NCI-H1048 (cell line): ENCODE measurements at regions not wholly inside any gene's neighbourhood (a gene's known extent, or its start where the extent isn't known, plus 50 kb on each side); places are given as distances from the start of the nearest gene placed in this dataset.

Source experiments
- DNase-seq: peaks from one replicate; lab custom pipeline; 2025; lab: John Stamatoyannopoulos, UW

DNA sequence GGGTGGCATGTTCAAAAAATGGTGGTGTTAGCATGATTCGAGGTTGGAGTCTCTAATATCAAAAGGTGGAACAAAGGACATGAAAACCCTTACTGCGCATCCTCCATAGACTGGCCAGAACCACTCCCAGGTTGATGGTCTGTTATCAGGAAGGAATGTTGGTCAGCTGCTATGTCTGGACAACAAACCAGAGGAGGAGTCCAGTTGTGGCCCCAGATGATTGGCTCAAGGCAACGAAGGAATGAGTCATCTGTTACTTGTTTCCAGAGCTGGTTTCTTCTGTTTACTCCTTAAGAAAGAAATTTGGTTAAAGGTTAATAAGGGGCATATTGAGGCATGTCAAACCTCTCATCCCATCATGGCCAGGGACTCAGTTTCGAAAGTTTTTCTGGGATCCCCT lies 56.8 kb upstream of the GRIA4 start:
- no peak for DNase-seq

DNA sequence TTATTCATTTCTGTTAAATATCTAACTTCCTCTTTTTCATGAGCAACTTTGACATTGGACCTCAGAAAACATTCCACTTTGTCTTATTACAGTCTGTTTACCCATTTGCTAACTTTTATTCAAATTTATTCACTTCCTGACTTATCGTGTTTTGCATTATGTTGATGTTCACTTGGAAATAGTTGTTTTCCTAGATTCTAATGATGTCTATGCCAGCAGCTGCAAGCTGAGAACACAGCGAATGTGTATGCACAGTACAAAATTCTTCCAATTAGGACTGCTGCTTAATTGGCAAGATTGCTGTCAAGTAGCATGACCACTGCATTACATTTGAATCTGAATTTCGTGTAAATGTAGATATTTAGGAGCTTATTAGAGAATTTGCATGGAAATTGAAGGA lies 61.5 kb upstream of the GRIA4 start:
- DNase-seq = no peak

DNA sequence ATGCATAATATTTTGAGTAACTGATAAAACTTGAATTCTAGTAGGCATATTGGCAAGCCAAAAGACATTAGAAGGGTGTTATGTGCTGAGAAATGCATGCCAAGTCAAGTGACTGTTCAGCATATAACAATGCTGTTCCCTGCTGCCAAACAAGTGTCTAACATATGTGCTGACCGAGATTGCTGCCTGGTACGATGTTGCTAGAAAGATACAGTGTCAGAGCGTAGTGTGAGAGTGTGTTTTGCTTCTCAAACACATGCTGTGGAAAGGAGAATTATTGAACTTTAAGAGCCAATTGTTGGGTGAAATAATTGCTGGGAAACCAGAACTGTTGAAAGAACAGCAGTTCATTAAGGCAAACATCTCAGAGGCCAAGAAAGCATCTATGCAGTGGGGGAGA lies 71.3 kb upstream of the GRIA4 start:
- DNase-seq = no peak

DNA sequence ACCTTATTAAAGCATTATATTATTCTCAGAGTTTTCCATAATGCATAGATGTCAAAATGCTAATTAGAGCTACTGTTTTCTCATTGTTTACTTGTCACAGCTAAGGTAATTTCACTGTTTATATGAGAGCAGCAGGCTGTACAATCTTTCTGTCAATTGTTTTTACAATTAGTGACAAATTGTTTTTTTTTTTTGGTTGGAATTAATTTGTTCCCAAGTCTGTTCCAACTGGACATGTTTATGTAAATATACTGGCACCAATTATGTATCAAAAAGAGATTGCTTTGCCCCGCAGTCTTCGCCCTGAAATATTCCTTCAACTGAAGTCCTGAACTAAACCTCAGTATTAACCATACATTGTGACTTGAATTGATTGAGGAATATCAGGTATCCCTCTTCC lies 72.3 kb upstream of the GRIA4 start:
- no peak for DNase-seq

DNA sequence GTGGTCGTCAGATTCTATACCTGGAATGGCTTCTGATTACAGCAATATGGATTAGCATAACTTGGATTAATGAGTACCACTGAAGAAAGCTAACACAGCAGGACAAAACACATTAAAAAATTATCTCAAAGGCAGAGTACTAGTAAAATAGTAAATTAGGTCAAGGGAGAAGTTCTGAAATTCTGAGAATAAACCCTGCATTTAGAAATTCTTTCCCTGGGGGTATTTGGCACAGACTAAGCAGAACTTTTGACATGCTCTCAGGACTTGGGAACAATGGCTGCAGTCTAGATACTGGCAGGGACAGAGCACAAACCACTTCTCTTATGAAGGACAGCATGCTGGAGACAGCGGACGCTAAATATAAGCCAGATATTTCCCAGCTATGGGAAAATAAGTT lies 85.6 kb upstream of the GRIA4 start:
- DNase-seq = no peak

DNA sequence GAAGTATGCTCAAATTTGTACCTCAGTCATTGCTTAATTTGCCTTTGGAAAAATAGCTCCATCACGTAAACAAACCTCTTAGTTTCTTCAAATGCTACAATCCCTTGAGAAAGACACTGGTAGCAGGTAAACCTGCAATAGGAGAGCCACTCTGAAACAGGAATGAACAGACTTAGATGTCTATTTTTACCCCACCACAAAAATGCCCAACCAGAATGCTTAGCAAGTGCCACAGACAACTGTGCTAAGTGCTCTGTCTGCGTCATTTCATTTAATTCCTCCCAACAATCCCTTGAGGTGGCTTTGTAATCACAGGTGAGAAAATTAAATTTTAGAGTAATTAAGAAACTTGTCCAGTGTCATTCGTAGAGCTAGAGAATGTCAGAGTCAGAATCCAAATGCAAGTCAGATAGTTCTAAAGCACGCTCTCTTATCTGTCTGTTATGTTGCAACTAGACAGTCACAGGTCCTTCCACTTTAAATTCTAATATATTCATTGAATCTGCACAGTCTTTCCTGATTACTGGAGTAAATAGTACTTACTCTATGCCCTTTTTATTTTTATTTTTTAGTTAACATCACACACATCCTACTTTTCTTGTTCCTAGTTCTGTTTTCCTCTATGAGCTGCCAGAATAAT lies 89.0 kb upstream of the GRIA4 start:
- no peak for DNase-seq

DNA sequence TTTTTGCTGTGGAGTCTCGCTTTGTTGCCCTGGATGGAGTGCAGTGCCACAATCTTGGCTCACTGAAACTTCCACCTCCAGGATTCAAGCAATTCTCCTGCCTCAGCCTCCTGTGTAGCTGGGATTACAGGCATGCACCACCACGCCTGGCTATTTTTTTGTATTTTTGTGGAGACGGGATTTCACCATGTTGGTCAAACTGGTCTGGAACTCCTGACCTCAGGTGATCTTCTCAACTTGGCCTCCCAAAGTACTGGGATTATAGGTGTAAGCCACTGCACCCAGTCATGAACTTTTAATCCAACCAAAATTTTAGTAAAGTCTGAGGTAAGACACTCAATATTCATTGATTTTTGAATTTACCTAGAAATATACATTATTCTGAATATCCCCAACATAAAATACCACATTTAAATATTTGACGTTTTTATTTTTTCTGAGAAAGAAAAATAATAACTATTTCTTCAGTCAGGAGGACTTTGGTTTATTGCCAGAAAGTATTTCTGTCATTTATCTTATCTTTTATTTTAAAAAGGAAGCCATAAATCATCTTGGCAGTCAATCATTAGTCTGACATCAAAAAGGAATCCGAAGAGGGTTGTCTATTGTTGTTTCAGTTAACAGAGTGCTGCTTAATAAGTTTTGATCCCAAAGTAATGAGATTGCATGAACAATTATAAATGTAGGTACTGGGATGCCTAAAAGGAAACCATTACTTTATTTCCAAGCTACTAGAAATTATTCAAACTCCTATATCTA lies 102.2 kb upstream of the GRIA4 start:
- no peak for DNase-seq

DNA sequence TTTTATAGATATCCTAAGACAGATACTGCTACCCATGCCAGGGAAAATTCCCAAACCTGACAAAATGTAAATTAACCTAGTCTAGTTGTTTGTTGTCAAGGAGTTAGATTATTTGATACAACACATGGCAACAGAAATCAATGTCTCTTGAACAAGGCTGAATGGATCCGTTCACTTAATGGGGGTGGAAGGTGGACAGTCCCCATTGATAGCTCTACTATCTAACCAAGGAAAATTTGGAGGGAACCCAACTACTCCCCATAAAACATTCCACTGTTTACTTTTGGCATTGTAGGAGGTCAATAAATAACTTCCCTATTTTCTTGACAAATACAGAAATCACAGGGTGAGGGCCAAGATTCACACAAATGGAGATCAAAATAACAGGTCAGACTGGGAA lies 117.9 kb upstream of the GRIA4 start:
- no peak for DNase-seq

DNA sequence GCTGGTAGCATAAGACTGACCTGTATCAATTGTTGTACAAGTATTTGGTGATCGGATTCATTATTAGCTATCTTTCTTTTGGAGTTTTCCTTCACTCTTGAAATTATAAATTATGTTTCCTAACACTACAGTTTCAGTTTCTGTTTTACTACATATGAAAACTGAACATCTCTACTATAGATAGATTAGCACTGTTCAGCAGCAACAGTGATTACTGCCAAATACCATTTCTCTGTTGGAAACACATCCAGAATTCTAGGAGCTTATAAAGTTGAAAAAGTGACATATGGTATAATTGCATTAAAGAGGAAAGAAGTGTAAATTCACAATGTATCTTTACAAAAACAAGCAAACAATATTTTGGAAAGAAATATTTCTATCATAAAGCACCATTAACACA lies 118.5 kb upstream of the GRIA4 start:
- no peak for DNase-seq

DNA sequence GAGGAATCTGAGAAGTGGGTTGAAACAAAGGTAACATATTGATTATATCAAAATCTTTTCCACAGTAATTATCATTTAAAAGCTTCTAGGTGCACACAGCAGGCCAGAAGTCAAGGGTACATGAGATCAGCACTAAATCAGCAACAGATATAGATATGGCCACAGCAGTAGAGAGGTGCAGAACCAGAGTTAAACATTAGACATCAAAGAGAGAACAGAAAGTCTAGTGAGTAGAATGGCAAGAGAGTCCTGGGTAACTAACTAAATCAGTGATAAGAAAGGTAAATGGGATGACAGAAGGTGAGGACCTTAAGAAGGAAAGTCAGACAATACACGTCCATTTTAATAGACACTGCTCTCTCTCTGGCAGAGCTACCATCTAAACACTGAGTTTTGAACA lies 119.5 kb upstream of the GRIA4 start:
- DNase-seq = no peak

DNA sequence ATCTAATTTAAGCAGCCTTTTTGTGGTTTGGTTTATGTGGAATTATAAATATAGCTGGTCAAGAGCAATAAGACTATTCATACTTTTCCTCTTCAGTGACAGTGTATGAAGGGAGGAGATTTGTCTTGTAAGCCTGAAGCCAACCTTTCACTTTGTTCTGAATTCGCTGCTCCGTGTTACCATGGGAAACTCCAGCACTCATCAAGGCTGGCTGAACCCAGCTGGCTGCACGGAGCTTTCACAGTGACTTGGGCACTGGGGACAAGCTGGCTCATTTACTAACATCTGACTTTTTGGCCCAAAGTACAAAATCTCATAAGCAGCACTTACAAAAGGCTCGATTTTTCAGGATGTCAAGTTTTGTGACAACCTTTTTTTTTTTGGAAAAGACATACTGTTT lies 120.4 kb upstream of the GRIA4 start:
- DNase-seq = no peak

DNA sequence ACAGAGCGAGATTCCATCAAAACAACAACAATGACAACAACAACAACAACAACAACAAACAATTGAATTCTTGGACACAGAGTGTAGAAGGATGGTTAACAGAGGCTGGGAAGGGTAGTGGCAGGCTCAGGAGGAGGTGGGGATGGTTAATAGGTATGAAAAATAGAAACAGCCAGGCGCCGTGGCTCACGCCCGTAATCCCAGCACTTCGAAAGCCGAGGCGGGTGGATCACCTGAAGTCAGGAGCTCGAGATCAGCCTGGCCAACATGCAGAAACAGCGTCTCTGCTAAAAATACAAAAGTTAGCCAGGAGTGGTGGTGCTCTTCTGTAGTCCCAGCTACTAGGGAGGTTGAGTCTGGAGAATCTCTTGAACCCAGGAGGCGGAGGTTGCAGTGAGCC lies 122.9 kb upstream of the GRIA4 start:
- no peak for DNase-seq

DNA sequence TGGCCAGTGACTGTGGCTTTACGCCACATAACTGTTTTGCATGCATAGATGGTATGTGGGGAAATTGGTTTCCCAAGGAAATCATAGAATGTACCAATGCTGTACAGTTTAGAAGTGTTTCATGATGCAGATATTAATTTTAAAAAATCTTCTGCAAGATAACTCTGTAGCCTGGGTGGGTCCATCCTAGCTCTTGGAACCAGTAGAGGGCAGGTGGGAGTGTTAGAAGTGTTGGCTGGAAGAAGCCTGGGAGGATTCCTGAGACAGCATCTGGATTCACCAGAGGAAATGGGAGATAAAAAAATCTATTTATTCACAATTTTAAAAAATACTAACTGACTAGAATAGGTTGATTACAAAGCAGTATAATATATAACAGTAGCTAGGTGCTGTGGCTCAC lies 139.9 kb upstream of the GRIA4 start:
- no peak for DNase-seq

DNA sequence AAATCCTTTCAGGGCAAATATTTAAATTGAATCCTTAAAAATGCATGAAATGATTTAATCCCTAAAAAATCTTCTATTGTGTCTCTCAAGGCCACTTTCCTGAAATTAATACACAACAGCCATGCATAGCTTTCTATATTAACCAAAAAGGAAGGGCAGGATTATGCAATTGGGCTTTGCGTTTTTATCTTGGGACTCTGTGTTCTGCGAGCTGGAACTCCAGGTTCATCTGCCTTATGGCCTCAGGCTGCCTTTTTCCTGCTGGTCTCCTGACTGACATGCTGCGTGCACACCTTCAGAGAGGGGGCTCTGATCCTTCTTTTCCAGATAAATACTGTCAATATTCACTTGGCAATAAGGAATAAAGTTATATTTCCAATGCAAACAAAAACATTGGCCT lies 141.7 kb upstream of the GRIA4 start:
- DNase-seq = no peak

DNA sequence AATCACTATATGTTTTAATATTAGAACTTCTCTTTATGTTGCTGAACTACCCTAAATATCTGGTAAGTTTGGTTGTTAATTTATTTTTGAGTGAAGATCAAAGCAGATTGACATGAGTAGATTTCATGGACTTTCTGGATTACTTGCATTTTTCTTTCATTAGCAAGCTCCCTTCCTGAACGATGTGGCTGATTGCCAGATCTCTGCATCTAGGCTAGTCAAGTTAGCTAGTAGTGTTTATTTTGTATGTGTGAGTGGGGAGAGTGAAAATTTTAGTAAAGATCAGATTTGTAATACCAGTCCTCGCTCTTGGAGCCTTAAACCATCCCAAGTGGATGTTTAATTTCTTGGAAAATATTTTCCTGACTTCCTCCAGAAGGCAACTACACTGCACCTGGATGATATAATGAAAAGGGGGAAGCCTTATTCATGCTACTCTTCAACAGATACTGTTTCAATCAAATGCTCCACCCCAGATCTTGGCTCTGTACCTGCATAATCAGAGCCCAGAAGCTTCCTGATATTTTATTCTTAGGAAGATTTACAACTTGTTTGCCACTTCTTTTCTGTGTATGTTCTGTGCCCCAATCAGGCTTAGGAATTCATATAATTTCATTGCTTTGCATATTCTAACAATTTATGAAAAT lies 143.2 kb upstream of the GRIA4 start:
- DNase-seq = peak; percentile 30

DNA sequence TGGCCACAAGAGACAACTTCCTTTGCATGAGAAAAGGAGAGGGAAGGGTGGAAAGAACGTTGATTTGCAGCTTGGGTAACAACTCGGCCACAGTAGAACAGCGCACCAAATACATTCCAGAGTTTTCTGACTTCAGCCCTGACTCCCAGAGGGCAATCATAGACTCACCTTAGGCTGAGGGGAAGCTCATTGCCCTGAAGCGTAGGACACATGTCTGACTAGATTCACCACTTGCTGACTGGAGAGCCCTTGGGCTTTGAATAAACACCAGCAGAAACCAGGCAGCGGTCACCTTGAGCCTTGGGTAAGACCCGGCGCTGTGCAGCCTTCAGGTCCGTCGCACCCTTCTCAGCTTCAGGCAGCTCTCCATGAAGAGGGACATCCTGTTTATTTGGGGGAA lies 151.8 kb upstream of the GRIA4 start:
- no peak for DNase-seq

DNA sequence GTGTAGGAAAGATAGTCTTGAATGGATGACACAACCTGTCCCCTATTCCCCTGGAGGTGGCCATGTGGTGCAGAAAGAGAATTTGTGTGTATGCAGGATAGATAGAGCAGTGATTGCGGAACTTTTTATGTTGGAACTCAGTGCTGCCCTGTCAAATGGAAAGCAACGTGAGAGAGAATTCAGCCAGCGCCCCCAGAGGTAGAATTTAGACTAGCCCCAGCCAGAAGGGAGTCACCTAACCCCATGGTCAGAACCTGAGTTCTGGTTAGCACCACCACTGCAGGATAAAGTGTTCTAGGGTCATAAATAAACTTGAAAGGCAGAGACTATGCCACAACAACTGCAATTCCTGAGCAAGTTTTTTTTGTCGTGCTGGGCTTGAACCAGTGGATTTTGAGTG lies 152.9 kb upstream of the GRIA4 start:
- no peak for DNase-seq

DNA sequence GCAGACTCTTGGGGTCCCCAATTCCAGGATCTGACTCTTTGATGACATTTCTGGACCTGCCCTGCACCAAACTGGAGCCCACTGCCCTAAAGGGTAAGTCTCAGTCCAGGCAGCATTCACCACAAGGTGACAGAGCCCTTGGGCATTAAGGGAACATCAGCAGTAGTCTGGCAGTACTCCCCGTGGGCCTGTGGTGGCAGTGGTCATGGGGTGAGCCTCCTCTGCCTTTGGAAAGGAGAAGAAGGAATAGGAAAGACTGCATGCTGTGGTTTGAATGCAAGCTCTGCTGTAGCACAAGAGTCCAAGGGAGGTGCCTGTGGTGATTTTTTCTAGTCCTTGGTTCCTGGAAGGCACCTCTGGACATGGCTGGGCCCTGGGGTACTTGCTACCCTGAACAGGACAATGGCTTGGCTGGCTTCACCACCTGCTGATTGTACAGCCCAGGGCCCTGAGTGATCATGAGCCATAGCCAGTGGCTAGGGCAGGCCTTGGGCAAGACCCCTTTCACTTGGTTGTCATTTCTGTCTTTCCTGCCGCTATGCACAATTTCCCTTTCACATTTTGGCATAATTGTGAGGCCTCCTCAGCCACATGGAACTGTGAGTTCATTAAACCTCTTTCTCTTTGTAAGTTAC lies 160.7 kb upstream of the GRIA4 start:
- no peak for DNase-seq

DNA sequence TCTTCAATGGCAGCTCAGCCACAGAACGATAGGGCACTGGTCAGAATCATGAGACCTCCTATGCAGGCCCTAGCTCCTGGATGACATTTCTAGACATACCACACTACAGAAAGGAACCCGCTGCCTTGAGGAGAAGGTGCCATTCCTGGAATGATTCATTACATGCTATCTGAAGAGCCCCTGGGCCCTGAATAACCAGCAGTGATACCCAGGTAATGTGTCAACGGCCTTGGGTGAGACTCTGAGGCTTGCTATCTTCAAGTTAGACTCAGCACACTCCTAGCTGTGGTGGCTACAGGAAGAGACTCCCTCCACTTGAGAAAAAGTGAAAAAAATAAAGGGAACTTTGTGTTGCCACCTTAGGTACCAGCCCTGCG lies 161.2 kb upstream of the GRIA4 start:
- DNase-seq = no peak

DNA sequence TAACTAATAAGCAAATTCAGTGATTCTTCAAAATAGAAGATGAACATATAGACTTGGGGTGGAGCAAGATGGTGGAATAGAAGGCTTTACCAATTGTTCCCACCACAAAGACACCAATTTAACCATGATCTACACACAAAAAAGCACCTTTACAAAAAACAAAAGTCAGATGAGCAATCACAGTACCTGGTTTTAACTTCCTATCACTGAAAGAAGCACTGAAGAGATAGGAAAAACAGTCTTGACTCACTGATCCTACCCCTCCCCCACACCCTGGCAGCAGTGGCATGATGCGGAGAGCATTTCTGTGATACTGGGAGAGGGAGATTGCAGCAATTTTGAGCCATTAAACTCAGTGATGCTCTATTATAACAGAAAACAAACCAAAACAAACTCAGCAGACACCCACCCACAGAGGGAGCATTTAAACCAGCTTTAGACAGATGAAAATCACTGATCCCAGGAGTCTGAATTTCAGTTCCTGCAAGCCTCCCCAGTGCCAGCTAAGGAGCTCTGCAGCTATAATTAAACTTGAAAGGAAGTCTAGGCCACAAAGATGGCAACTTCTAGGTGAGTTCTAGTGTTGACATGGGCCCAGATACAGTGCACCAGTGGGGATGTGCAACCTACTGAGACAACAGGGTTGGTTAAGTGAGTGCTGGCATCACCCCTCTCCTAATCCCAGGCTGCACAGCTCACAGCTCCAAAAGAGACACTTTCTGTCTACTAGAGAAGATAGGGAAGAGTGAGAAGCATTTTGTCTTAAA lies 161.8 kb upstream of the GRIA4 start:
- DNase-seq = no peak

DNA sequence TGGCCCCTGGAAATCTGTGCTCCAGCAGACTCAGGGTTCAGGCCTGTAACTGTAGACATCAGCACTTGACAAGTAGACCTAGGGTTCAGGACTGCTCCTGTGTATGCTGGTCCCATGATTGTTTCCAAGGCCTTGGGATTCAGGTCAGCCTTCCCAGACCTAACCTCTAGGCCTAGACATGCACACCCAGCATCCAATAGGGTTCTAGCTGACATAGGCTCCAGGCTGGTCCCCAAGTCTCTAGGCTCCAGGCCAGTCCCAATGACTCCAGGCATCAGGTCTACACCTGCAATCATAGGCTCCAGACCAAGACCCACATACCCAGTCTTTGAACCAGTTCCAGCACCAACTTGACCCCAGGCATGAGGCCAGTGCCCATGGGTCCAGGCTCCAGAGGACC lies 166.2 kb upstream of the GRIA4 start:
- no peak for DNase-seq

DNA sequence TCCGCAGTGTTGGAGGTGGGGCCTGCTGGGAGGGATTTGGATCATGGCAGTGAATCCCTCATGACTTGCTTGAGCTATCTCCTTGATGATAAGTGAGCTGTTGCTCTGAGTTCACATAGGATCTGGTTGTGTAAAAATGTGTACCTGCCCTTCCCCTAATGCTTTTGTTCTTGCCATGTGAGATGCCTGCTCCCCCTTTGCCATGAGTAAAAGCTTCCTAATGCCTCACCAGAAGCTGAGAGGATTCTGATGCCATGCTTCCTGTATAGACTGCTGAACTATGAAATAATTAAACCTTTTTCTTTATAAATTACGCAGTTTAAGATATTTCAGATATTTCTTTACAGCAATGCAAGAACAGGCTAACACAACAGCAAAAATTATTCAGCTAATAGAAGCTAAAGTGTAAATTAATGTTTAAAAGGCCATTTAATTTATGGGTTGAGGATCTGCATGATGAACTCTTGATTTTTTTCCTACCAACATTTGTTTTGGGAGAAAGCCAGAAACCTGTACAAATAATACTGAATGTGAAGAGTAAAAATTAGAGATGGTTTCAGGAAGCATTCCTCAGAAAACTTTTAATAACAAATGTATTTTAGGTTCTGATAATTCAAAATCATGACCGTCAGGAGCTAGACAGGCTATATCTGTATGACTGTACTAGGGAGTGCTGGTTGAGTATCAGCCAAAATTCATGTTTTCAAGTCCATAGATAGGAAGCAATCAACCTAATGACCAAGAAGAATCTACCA lies 177.5 kb upstream of the GRIA4 start:
- DNase-seq = no peak
